ENCODE measurements at regions not wholly inside any gene's neighbourhood (a gene's known extent, or its start where the extent isn't known, plus 50 kb on each side); places are given as distances from the start of the nearest gene placed in this dataset.

DNA sequence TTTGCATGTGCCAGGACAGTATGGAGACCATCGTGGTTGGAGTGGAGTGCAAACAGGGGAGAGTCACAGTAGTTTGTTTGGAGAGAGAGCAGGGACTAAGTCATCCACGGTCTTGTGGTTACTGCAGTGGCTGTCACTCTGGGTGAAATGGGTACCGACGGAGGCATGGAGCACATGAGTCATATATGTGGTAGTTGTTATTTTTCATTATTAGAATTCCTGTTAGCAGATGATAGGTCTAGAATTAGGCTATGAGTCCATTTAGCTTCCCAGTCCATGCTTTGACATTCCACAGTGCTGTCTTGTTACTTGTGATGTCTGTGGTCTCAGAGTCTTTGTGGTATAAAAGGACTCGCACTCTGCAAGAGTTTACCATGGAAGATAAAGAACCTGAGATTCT is 303.9 kb downstream of the DMRT2 start:
- 73 to 90% methylated on average over 4 to 5 of the region's 5 CpGs for WGBS, 2 donors (ENCODE audit: low coverage in 1 of 2)

DNA sequence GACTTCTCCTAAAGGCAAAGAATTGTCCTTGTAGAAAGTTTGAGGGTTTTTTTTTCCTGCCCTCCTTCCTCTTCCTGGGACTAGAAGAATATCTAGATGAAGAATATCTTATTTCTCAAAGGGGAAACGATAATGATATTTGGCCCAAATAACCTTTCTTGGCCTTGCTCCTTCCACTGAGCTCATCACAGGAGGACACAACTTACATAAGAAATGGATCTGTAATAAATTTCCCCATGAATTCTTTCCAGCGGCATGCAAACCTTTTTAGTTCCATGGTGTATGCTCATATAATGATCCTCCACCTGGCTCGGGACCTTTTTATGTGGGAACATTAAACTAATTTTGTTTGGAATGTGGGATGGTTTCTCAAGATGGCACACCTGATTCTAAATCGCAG is 304.4 kb downstream of the DMRT2 start:
- Histone ChIP-seq H3K27ac (no peak overlapping the region), H3K36me3 (no peaks in the 10 kb centered on the region), H3K9me3 (no peaks in the 10 kb centered on the region), H3K4me1 (no peaks in the 10 kb centered on the region), H3K27me3 (no peaks in the 10 kb centered on the region), H3K4me3 (no peak overlapping the region)
- in situ Hi-C loops (cut with MboI; ENCODE audit: low pct_ligation_motif_present in 1 of 4, low pct_unique_long_range_greater_than_20kb in 1 of 4, low sequenced_read_pairs in 3 of 4): no loop called here
- no peak for DNase-seq
- 68 to 77% methylated on average over 2 to 4 of the region's 4 CpGs for WGBS, 2 donors (ENCODE audit: low coverage in 1 of 2)
- intact Hi-C loops (cut with DNase I; ENCODE audit: low total_unique reads): no loop called here
- no peak for TF ChIP-seq CTCF (IDR thresholded peaks at IDR 0.05)
- TF ChIP-seq EP300 (IDR thresholded peaks at IDR 0.05; ENCODE audit: low read depth): no peak
- TF ChIP-seq POLR2A (IDR thresholded peaks at IDR 0.05): no peak
- no peak for TF ChIP-seq POLR2AphosphoS5 (IDR thresholded peaks at IDR 0.05)

More for the DNA sequence above, 303.9 kb downstream of the DMRT2 start:
- Histone ChIP-seq H3K27ac (no peak overlapping the region), H3K4me1 (no peaks in the 10 kb centered on the region), H3K4me3 (no peak overlapping the region), H3K9me3 (no peaks in the 10 kb centered on the region), H3K36me3 (no peaks in the 10 kb centered on the region), H3K27me3 (no peaks in the 10 kb centered on the region)
- in situ Hi-C loops (cut with MboI; ENCODE audit: low pct_ligation_motif_present in 1 of 4, low pct_unique_long_range_greater_than_20kb in 1 of 4, low sequenced_read_pairs in 3 of 4) (no loop called here), intact Hi-C loops (cut with DNase I; ENCODE audit: low total_unique reads) (no loop called here)
- no peak for DNase-seq
- TF ChIP-seq POLR2A (IDR thresholded peaks at IDR 0.05) (no peak), CTCF (IDR thresholded peaks at IDR 0.05) (no peak), EP300 (IDR thresholded peaks at IDR 0.05; ENCODE audit: low read depth) (no peak)

GRCh38 chr9:1355656-1356055 is 305.5 kb downstream of the DMRT2 start:
- in situ Hi-C loops (cut with MboI; ENCODE audit: low pct_ligation_motif_present in 1 of 4, low pct_unique_long_range_greater_than_20kb in 1 of 4, low sequenced_read_pairs in 3 of 4): no loop called here
- WGBS, 2 donors (ENCODE audit: low coverage in 1 of 2): 52 to 63% methylated on average over 1 of the region's 1 CpG
- TF ChIP-seq EP300 (IDR thresholded peaks at IDR 0.05; ENCODE audit: low read depth) (no peak), POLR2A (IDR thresholded peaks at IDR 0.05) (no peak), CTCF (IDR thresholded peaks at IDR 0.05) (no peak), POLR2AphosphoS5 (IDR thresholded peaks at IDR 0.05) (no peak)
- H3K4me1 ChIP-seq: no peaks in the 10 kb centered on the region
- no peaks in the 10 kb centered on the region for H3K9me3 ChIP-seq
- no peaks in the 10 kb centered on the region for H3K27me3 ChIP-seq
- H3K27ac ChIP-seq: no peak overlapping the region
- DNase-seq: no peak
- intact Hi-C loops (cut with DNase I; ENCODE audit: low total_unique reads): no loop called here
- H3K36me3 ChIP-seq: no peaks in the 10 kb centered on the region
- no peak overlapping the region for H3K4me3 ChIP-seq

DNA sequence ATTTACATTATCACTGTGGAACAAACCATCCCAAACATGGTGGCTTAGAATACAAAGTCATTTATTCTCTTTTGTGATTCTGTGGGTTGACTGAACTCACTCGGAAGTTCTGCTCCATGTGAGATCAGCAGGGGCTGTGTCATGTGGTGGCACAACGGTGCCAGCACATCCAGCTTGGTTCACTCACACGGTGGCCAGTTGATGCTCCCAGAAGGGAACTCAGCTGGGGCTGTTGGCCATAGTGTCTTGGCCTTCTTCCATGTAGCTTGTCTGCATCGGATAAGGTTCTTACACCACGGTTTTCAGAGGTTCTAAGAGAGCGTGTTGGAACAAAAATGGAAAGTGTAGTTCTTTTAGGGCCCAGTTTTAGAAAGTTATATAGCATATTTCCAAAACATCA is 312.7 kb downstream of the DMRT2 start:
- Histone ChIP-seq H3K27ac (no peak overlapping the region), H3K4me1 (no peaks in the 10 kb centered on the region), H3K27me3 (no peaks in the 10 kb centered on the region), H3K4me3 (no peak overlapping the region), H3K36me3 (no peaks in the 10 kb centered on the region), H3K9me3 (no peaks in the 10 kb centered on the region)
- in situ Hi-C loops (cut with MboI; ENCODE audit: low pct_ligation_motif_present in 1 of 4, low pct_unique_long_range_greater_than_20kb in 1 of 4, low sequenced_read_pairs in 3 of 4) (no loop called here), intact Hi-C loops (cut with DNase I; ENCODE audit: low total_unique reads) (no loop called here)
- no peak for DNase-seq
- 88 to 94% methylated on average over 6 of the region's 6 CpGs for WGBS, 2 donors (ENCODE audit: low coverage in 1 of 2)
- no peak for TF ChIP-seq POLR2AphosphoS5 (IDR thresholded peaks at IDR 0.05)
- no peak for TF ChIP-seq CTCF (IDR thresholded peaks at IDR 0.05)

All from transverse colon (tissue), 4 donors.